ENCODE measurements at regions not wholly inside any gene's neighbourhood (a gene's known extent, or its start where the extent isn't known, plus 50 kb on each side); places are given as distances from the start of the nearest gene placed in this dataset.
A peak's percentile ranks its signal among the peaks of the same experiment; 100 is the strongest.

DNA sequence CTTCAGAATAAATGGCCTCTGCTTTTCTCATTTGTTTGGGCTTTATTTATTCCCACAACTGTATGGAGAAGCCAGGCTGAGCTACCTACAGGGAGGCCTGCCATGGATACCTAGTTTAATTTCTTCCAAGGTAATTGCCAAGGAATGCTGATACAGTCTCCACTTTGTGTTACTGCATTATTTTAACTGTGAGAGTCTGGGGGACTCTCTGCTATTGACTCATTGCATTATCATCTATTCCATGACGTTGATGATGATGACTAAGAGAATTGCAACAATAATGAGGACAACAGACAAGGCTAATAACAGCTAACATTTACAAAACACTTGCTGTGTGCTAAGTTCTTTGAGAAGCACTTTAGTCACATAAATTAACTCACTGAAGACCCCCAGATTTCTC, 88.3 kb upstream of the COL21A1 start:
- Histone ChIP-seq H3K4me2 (ENCODE audit: low read length) (no peak overlapping the region), H4K12ac (ENCODE audit: low read depth, low read length) (no peak overlapping the region), H3K9ac (ENCODE audit: low read length) (no peak overlapping the region), H4K91ac (ENCODE audit: low read depth, low read length) (no peak overlapping the region), H3K79me1 (ENCODE audit: low read length) (no peaks in the 10 kb centered on the region), H2BK120ac (ENCODE audit: insufficient read depth, low read length, poor library complexity) (no peak overlapping the region), H3K4me3 (ENCODE audit: low read depth, low read length) (no peak overlapping the region), H3K14ac (ENCODE audit: low read length) (no peak overlapping the region), H2AK5ac (ENCODE audit: low read length) (no peak overlapping the region), H3K23ac (ENCODE audit: low read length) (no peak overlapping the region), H3K4me1 (ENCODE audit: control insufficient read depth in 1 of 2, insufficient read depth in 2 of 2, low read length in 2 of 2) (no peaks in the 10 kb centered on the region), H3K36me3 (ENCODE audit: control insufficient read depth in 1 of 2, insufficient read depth in 2 of 2, low read length in 2 of 2) (no peaks in the 10 kb centered on the region), H2AFZ (ENCODE audit: insufficient read depth, low read length, poor library complexity) (no peak overlapping the region), H4K8ac (ENCODE audit: low read depth, low read length) (no peak overlapping the region), H3K79me2 (ENCODE audit: control insufficient read depth, insufficient read depth, low read length, poor library complexity) (no peaks in the 10 kb centered on the region), H2BK12ac (ENCODE audit: low read length) (no peak overlapping the region), H3K27me3 (ENCODE audit: insufficient read depth, low read length) (no peaks in the 10 kb centered on the region), H2BK5ac (ENCODE audit: low read depth, low read length, poor library complexity) (no peak overlapping the region), H3K4ac (ENCODE audit: low read depth, low read length) (no peak overlapping the region), H3K27ac (ENCODE audit: low read depth, low read length) (no peak overlapping the region), H3K9me3 (ENCODE audit: insufficient read depth, low read depth, low read length) (no peaks in the 10 kb centered on the region), H3K18ac (ENCODE audit: low read length) (no peak overlapping the region)
- peak in 1 of 2 donors; percentile 67 for DNase-seq
- whole genome bisulfite sequencing (ENCODE audit: extremely low coverage, insufficient coverage, insufficient read length), result no CpG with 5 or more reads among the region's 1 CpG

DNA sequence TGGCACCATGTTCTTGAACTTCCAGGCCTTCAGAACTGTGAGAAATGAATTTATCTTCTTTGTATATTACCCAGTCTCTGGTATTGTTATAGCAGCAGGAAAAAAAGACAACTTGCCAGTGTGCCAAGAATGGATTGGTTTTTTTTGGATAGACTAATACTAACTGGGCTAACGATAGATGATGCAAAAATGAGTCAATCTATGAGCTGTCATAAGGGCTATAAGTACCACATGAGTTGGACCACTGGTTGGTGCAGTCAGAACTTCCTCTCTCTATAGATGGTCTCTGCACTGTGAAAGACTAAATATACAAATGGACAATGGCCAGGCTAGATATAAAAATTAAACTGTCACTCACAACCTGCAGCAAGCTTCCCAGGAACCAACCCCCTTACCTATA, 87.6 kb upstream of the COL21A1 start:
- Histone ChIP-seq H4K91ac (ENCODE audit: low read depth, low read length) (no peak overlapping the region), H3K4me3 (ENCODE audit: low read depth, low read length) (no peak overlapping the region), H3K9ac (ENCODE audit: low read length) (no peak overlapping the region), H2AK5ac (ENCODE audit: low read length) (no peak overlapping the region), H4K8ac (ENCODE audit: low read depth, low read length) (no peak overlapping the region), H3K14ac (ENCODE audit: low read length) (no peak overlapping the region), H3K79me1 (ENCODE audit: low read length) (no peaks in the 10 kb centered on the region), H4K12ac (ENCODE audit: low read depth, low read length) (no peak overlapping the region), H3K36me3 (ENCODE audit: control insufficient read depth in 1 of 2, insufficient read depth in 2 of 2, low read length in 2 of 2) (no peaks in the 10 kb centered on the region), H2BK120ac (ENCODE audit: insufficient read depth, low read length, poor library complexity) (no peak overlapping the region), H3K79me2 (ENCODE audit: control insufficient read depth, insufficient read depth, low read length, poor library complexity) (no peaks in the 10 kb centered on the region), H3K9me3 (ENCODE audit: insufficient read depth, low read depth, low read length) (no peaks in the 10 kb centered on the region), H2BK5ac (ENCODE audit: low read depth, low read length, poor library complexity) (no peak overlapping the region), H2AFZ (ENCODE audit: insufficient read depth, low read length, poor library complexity) (no peak overlapping the region), H3K18ac (ENCODE audit: low read length) (no peak overlapping the region), H3K4me2 (ENCODE audit: low read length) (no peak overlapping the region), H3K27me3 (ENCODE audit: insufficient read depth, low read length) (no peaks in the 10 kb centered on the region), H3K27ac (ENCODE audit: low read depth, low read length) (no peak overlapping the region), H2BK12ac (ENCODE audit: low read length) (no peak overlapping the region), H3K4me1 (ENCODE audit: control insufficient read depth in 1 of 2, insufficient read depth in 2 of 2, low read length in 2 of 2) (no peaks in the 10 kb centered on the region), H3K23ac (ENCODE audit: low read length) (no peak overlapping the region), H3K4ac (ENCODE audit: low read depth, low read length) (no peak overlapping the region)
- no CpG with 5 or more reads among the region's 1 CpG for WGBS (ENCODE audit: extremely low coverage, insufficient coverage, insufficient read length)
- no peak for DNase-seq

DNA sequence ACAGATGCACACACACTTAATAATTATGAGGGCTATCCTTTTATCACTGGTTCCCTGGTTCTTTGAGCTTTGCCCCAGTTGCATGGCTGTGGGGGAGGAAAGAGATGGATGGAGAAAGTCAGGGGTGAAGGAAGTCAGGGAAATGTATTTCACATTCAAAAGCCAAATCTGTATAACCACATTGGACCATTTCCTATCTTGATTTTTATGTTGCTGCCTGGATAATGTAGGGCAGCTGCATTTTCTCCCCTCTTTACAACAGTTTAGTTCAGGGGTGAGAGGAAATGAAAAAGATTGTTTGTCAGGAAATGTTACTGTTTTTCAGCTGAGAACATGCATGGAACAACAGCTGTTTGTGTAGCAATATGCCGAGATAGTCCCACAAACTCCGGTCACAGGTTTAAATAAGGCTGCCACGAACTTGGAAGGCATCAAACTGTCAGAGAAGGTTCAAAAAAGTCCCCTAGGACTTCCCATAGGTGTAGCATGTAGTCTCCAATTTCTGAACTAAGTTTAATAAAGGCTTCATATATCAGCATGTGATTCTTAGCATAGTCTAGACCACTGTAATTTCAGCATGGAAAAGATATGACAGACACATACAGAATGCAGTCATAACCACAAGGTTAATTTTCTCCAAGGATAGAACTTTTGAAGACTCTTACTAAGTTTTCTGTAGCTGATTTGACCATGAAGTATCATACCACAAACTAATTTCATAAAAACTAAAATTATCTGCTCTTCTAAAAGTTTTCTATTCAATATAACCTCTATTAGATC, 82.1 kb upstream of the COL21A1 start:
- Histone ChIP-seq H3K27ac (ENCODE audit: low read depth, low read length) (no peak overlapping the region), H2BK5ac (ENCODE audit: low read depth, low read length, poor library complexity) (no peak overlapping the region), H3K9ac (ENCODE audit: low read length) (no peak overlapping the region), H2AK5ac (ENCODE audit: low read length) (no peak overlapping the region), H3K23ac (ENCODE audit: low read length) (no peak overlapping the region), H3K79me2 (ENCODE audit: control insufficient read depth, insufficient read depth, low read length, poor library complexity) (no peaks in the 10 kb centered on the region), H2BK12ac (ENCODE audit: low read length) (no peak overlapping the region), H3K4ac (ENCODE audit: low read depth, low read length) (no peak overlapping the region), H3K4me2 (ENCODE audit: low read length) (no peak overlapping the region), H3K27me3 (ENCODE audit: insufficient read depth, low read length) (no peaks in the 10 kb centered on the region), H3K14ac (ENCODE audit: low read length) (no peak overlapping the region), H3K18ac (ENCODE audit: low read length) (no peak overlapping the region), H4K91ac (ENCODE audit: low read depth, low read length) (no peak overlapping the region), H3K79me1 (ENCODE audit: low read length) (no peaks in the 10 kb centered on the region), H2BK120ac (ENCODE audit: insufficient read depth, low read length, poor library complexity) (no peak overlapping the region), H3K4me3 (ENCODE audit: low read depth, low read length) (no peak overlapping the region), H3K4me1 (ENCODE audit: control insufficient read depth in 1 of 2, insufficient read depth in 2 of 2, low read length in 2 of 2) (no peaks in the 10 kb centered on the region), H4K12ac (ENCODE audit: low read depth, low read length) (no peak overlapping the region), H3K9me3 (ENCODE audit: insufficient read depth, low read depth, low read length) (no peaks in the 10 kb centered on the region), H4K8ac (ENCODE audit: low read depth, low read length) (no peak overlapping the region), H2AFZ (ENCODE audit: insufficient read depth, low read length, poor library complexity) (no peak overlapping the region), H3K36me3 (ENCODE audit: control insufficient read depth in 1 of 2, insufficient read depth in 2 of 2, low read length in 2 of 2) (no peaks in the 10 kb centered on the region)
- no peak for DNase-seq
- no CpG with 5 or more reads among the region's 3 CpGs for WGBS (ENCODE audit: extremely low coverage, insufficient coverage, insufficient read length)

DNA sequence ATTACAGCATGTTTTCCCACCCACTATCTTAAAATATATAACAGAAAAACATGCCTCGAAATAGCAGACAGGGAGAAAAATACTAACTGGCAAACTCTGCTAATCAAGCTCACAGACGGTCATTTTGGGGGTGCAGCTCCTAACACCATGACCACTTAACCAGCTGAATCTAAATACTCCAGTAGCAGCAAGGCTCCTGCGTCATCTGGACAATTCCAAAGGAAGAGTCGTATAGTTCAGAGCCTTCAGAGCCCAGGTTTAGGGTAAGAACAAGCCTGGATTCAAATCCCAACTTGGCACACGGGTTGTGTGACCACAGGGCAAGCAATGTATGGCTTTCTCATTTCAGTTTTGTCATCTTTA, 81.3 kb upstream of the COL21A1 start:
- Histone ChIP-seq H3K18ac (ENCODE audit: low read length) (no peak overlapping the region), H3K27ac (ENCODE audit: low read depth, low read length) (no peak overlapping the region), H3K4me2 (ENCODE audit: low read length) (no peak overlapping the region), H2BK12ac (ENCODE audit: low read length) (no peak overlapping the region), H2AFZ (ENCODE audit: insufficient read depth, low read length, poor library complexity) (no peak overlapping the region), H3K9me3 (ENCODE audit: insufficient read depth, low read depth, low read length) (no peaks in the 10 kb centered on the region), H3K79me2 (ENCODE audit: control insufficient read depth, insufficient read depth, low read length, poor library complexity) (no peaks in the 10 kb centered on the region), H3K36me3 (ENCODE audit: control insufficient read depth in 1 of 2, insufficient read depth in 2 of 2, low read length in 2 of 2) (no peaks in the 10 kb centered on the region), H3K27me3 (ENCODE audit: insufficient read depth, low read length) (no peaks in the 10 kb centered on the region), H3K79me1 (ENCODE audit: low read length) (no peaks in the 10 kb centered on the region), H2BK5ac (ENCODE audit: low read depth, low read length, poor library complexity) (no peak overlapping the region), H3K23ac (ENCODE audit: low read length) (no peak overlapping the region), H2AK5ac (ENCODE audit: low read length) (no peak overlapping the region), H3K14ac (ENCODE audit: low read length) (no peak overlapping the region), H4K91ac (ENCODE audit: low read depth, low read length) (no peak overlapping the region), H4K12ac (ENCODE audit: low read depth, low read length) (no peak overlapping the region), H3K4ac (ENCODE audit: low read depth, low read length) (no peak overlapping the region), H3K4me1 (ENCODE audit: control insufficient read depth in 1 of 2, insufficient read depth in 2 of 2, low read length in 2 of 2) (no peaks in the 10 kb centered on the region), H4K8ac (ENCODE audit: low read depth, low read length) (no peak overlapping the region), H2BK120ac (ENCODE audit: insufficient read depth, low read length, poor library complexity) (no peak overlapping the region), H3K9ac (ENCODE audit: low read length) (no peak overlapping the region), H3K4me3 (ENCODE audit: low read depth, low read length) (no peak overlapping the region)
- DNase-seq, result no peak
- no CpG with 5 or more reads among the region's 5 CpGs for WGBS (ENCODE audit: extremely low coverage, insufficient coverage, insufficient read length)
